Naive B cell (primary cell): ENCODE measurements at regions not wholly inside any gene's neighbourhood (a gene's known extent, or its start where the extent isn't known, plus 50 kb on each side); places are given as distances from the start of the nearest gene placed in this dataset.

ENCODE experiments used
- ATAC-seq, 2 donors: fragments of 150-1000 bp; cut with Tn5 transposase; 2 replicates each; pipeline ENCODE4 v1.10.0; 2021; ENCODE audit warnings: low read depth in 2 of 2, mild to moderate bottlenecking in 2 of 2, moderate library complexity in 2 of 2
- DNase-seq: peaks from one replicate; pipeline ENCODE4 v3.0.0; 2022
- H3K27ac Mint-ChIP-seq, 6 donors: one replicate each; pipeline ENCODE4 v1.8.0; 2020 to 2022; ENCODE audit warnings: mild to moderate bottlenecking in 6 of 6, mixed read lengths in 6 of 6, moderate library complexity in 5 of 6, inconsistent platforms in 2 of 6
- H3K27me3 Mint-ChIP-seq, 3 donors: one replicate each; pipeline ENCODE4 v1.8.0; 2021 to 2022; ENCODE audit warnings: mixed read lengths in 3 of 3, mild to moderate bottlenecking in 1 of 3
- H3K36me3 Mint-ChIP-seq, 2 donors: one replicate each; pipeline ENCODE4 v1.8.0; 2020 to 2022; ENCODE audit warnings: mixed read lengths in 2 of 2, inconsistent platforms in 1 of 2, mild to moderate bottlenecking in 1 of 2
- H3K4me1 Mint-ChIP-seq, 3 donors: one replicate each; pipeline ENCODE4 v1.8.0; 2020 to 2022; ENCODE audit warnings: mixed read lengths in 3 of 3, inconsistent platforms in 1 of 3, mild to moderate bottlenecking in 1 of 3, moderate library complexity in 1 of 3
- H3K4me3 Mint-ChIP-seq, 8 donors: one replicate each; pipeline ENCODE4 v1.8.0; 2020 to 2022; ENCODE audit warnings: mild to moderate bottlenecking in 8 of 8, mixed read lengths in 8 of 8, moderate library complexity in 8 of 8, inconsistent platforms in 2 of 8
- H3K9me3 Mint-ChIP-seq, 7 donors: one replicate each; pipeline ENCODE4 v1.8.0; 2020 to 2022; ENCODE audit warnings: mixed read lengths in 7 of 7, mild to moderate bottlenecking in 5 of 7, inconsistent platforms in 2 of 7, moderate library complexity in 1 of 7

DNA sequence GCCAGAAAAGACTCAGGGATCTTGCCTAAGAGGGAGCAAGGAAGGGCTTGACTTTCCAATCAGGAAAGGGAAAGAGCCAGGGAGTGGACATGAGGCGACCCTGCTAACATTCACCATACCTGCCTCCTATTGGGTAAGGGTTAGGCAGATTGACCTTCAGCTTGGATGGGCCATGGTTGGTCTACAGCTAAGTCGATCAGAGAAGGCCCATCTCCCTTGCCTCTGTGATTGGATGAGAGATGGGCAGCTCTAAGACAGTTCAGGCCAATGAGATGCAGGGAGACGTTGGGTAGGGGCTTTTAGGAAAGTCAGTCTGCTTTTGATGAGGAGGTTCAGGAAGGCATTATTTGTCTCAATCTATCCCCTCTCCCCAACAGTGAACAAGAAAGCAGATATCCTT, 135.0 kb upstream of the STC2 start:
- ATAC-seq (no peak), DNase-seq (no peak)
- no peak overlapping the region for H3K4me3 Mint-ChIP-seq
- peak overlapping the region in 1 of 6 donors; percentile 2 for H3K27ac Mint-ChIP-seq
- H3K4me1 Mint-ChIP-seq, result no peaks in the 10 kb centered on the region
- H3K27me3 Mint-ChIP-seq, result peaks cover 0 to 9% (median 4%) of the 10 kb centered on the region in 3 donors
- H3K36me3 Mint-ChIP-seq, result no peaks in the 10 kb centered on the region
- H3K9me3 Mint-ChIP-seq, result peaks cover 0 to 20% (median 3%) of the 10 kb centered on the region in 7 donors

GRCh38 chr5:173458828-173459609, 130.8 kb upstream of the STC2 start:
- no peak for ATAC-seq
- peaks cover 0 to 8% (median 0%) of the 10 kb centered on the region in 3 donors for H3K27me3 Mint-ChIP-seq

GRCh38 chr5:173457482-173457881, 129.3 kb upstream of the STC2 start:
- Mint-ChIP-seq H3K4me1 (no peaks in the 10 kb centered on the region), H3K9me3 (peaks cover 0 to 5% (median 3%) of the 10 kb centered on the region in 7 donors), H3K27ac (no peak overlapping the region), H3K36me3 (no peaks in the 10 kb centered on the region), H3K4me3 (no peak overlapping the region), H3K27me3 (peaks cover 0 to 8% (median 4%) of the 10 kb centered on the region in 3 donors)
- ATAC-seq (no peak), DNase-seq (no peak)

More at GRCh38 chr5:173458828-173459609, 130.8 kb upstream of the STC2 start:
- no peaks in the 10 kb centered on the region for H3K36me3 Mint-ChIP-seq
- peaks cover 0 to 5% (median 3%) of the 10 kb centered on the region in 7 donors for H3K9me3 Mint-ChIP-seq
- DNase-seq, result no peak
- peak overlapping the region in 1 of 6 donors; percentile 5 for H3K27ac Mint-ChIP-seq
- H3K4me1 Mint-ChIP-seq, result no peaks in the 10 kb centered on the region
- H3K4me3 Mint-ChIP-seq, result no peak overlapping the region

DNA sequence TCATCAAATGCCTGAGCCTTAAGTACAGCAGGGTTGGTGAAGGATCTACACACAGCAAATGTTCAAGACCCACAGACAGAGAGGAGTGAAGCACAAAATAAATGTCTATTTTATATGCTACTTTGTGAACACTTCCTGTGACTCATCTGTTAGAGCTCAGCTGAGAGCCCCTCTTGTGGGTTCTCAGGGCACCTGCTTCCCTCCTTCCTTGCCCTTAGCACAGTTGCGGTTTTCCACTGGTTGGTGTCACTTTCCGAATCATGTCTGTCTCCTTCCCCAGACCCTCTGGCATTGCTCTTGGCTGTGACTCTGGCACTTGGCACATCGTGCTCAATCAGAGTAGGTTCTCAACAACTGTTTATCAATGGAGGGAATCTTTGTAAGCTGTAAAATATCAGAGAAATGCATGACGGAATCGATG, 128.5 kb upstream of the STC2 start:
- ATAC-seq (no peak), DNase-seq (no peak)
- Mint-ChIP-seq H3K4me1 (no peaks in the 10 kb centered on the region), H3K9me3 (peaks cover 0 to 5% (median 3%) of the 10 kb centered on the region in 7 donors), H3K36me3 (no peaks in the 10 kb centered on the region), H3K27ac (no peak overlapping the region), H3K4me3 (no peak overlapping the region), H3K27me3 (peaks cover 0 to 8% (median 4%) of the 10 kb centered on the region in 3 donors)

GRCh38 chr5:173456181-173456580, 128.0 kb upstream of the STC2 start:
- DNase-seq (no peak), ATAC-seq (no peak)
- H3K9me3 Mint-ChIP-seq, result peaks cover 0 to 5% (median 3%) of the 10 kb centered on the region in 7 donors
- no peak overlapping the region for H3K4me3 Mint-ChIP-seq
- H3K4me1 Mint-ChIP-seq, result no peaks in the 10 kb centered on the region
- H3K27ac Mint-ChIP-seq, result no peak overlapping the region
- H3K27me3 Mint-ChIP-seq, result peaks cover 0 to 8% (median 4%) of the 10 kb centered on the region in 3 donors
- H3K36me3 Mint-ChIP-seq, result no peaks in the 10 kb centered on the region

DNA sequence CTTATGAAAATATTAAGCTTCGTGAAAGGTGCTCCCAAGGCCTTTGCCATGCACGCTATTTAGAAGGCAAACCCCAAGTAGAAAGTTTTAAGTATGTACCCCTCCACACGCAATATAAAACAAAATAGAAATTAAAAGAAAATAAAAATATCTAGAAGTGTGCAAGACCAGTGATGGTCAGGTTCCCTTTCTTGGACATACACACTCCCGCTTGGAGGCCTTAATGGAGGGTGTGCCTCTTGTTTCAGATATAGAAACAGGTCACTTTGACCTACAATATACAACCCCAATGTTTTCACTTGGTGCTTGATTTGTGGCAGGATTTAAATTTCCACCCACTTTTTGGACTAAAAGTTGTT, 127.4 kb upstream of the STC2 start:
- H3K4me3 Mint-ChIP-seq, result no peak overlapping the region
- H3K27me3 Mint-ChIP-seq, result peaks cover 0 to 8% (median 4%) of the 10 kb centered on the region in 3 donors
- no peak overlapping the region for H3K27ac Mint-ChIP-seq
- no peaks in the 10 kb centered on the region for H3K4me1 Mint-ChIP-seq
- H3K36me3 Mint-ChIP-seq, result no peaks in the 10 kb centered on the region
- ATAC-seq, result no peak
- H3K9me3 Mint-ChIP-seq, result peaks cover 0 to 5% (median 3%) of the 10 kb centered on the region in 7 donors
- DNase-seq, result no peak

- no peaks in the 10 kb centered on the region for H3K36me3 Mint-ChIP-seq
- H3K4me1 Mint-ChIP-seq, result no peaks in the 10 kb centered on the region
- peaks cover 0 to 5% (median 0%) of the 10 kb centered on the region in 7 donors for H3K9me3 Mint-ChIP-seq
- DNase-seq (no peak), ATAC-seq (no peak)
- H3K27ac Mint-ChIP-seq, result no peak overlapping the region
- peaks cover 0 to 8% (median 4%) of the 10 kb centered on the region in 3 donors for H3K27me3 Mint-ChIP-seq
- H3K4me3 Mint-ChIP-seq, result no peak overlapping the region
Measured at GRCh38 chr5:173454736-173455598, 126.8 kb upstream of the STC2 start.

DNA sequence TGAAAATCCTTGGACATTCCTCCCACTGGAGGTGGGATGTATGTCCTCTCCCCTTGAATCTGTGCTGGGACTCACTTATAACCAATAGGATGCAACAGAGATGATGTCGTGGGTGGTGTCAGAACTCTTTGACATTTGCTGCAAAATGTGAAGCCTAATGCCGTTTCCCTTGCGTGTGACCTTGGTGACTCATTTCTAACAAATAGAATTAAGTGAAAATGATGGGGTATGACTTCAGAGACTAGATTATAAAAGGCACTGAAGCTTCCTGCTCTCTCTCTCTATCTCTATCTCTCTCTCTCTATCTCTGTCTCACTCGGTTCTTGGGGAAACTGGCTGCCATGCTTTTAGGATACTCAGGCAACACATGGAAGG, 126.1 kb upstream of the STC2 start:
- Mint-ChIP-seq H3K36me3 (no peaks in the 10 kb centered on the region), H3K9me3 (peaks cover 0 to 5% (median 0%) of the 10 kb centered on the region in 7 donors), H3K4me3 (no peak overlapping the region), H3K27ac (no peak overlapping the region), H3K4me1 (no peaks in the 10 kb centered on the region), H3K27me3 (peaks cover 0 to 8% (median 4%) of the 10 kb centered on the region in 3 donors)
- ATAC-seq (no peak), DNase-seq (no peak)

DNA sequence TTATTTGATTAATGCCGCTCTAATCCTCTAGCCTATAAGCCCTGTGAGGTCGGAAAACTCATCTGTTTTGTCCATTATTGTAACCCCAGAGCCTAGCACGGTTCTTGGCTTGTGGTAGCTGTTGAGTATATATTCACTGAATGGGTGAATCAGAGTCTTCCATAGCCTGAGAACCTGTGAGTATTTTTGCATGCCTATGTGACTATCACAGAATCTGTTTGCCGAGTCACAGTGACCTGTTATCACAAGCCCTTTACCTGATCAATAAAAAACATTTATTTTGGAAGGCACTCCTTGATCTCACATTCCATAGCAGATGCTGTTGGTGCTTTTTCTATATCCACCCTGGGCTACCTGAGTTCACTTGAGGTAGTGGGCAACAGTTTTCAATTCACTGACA, 125.0 kb upstream of the STC2 start:
- H3K4me3 Mint-ChIP-seq, result no peak overlapping the region
- H3K4me1 Mint-ChIP-seq, result no peaks in the 10 kb centered on the region
- DNase-seq (no peak), ATAC-seq (no peak)
- no peak overlapping the region for H3K27ac Mint-ChIP-seq
- no peaks in the 10 kb centered on the region for H3K36me3 Mint-ChIP-seq
- H3K27me3 Mint-ChIP-seq, result peaks cover 0 to 4% (median 0%) of the 10 kb centered on the region in 3 donors
- H3K9me3 Mint-ChIP-seq, result peaks cover 0 to 4% (median 0%) of the 10 kb centered on the region in 7 donors

DNA sequence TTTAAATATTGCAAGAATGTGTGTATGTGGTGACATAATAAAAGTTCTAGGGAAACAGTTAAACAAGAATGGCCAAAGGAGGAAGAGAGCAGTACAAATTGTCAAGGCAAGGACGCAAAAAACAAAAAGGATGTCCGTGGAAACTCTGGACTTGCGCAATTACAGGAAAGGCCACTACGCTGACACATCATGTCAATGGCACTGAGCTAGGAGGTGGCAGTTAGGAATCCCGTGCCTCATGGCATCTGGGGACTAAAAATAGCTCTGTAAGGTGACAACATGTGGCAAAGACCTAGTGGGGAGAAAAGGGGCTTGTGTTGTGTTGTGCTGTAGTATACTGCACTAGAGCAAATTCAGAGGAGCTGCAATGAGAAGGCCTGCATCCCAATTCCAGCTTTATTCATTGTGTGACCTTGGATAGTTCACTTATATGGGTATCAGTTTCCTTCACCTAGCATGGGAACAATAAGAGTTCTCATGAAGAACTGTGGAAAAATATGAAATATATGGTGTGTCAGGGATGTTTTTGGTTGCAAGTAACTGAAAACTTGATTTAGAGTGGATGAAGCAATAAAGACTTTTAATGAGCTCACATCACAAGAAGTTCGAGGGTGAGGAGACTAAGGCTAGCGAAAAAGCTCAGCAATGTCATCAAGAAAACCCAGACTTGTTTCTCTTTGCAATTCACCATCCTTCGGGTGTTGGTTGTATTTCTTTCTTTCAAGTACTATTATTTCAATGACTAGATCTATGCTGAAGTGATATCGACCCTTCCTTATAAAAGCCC, 124.1 kb upstream of the STC2 start:
- Mint-ChIP-seq H3K27ac (no peak overlapping the region), H3K4me1 (no peaks in the 10 kb centered on the region), H3K27me3 (peaks cover 0 to 4% (median 0%) of the 10 kb centered on the region in 3 donors), H3K36me3 (no peaks in the 10 kb centered on the region), H3K4me3 (no peak overlapping the region), H3K9me3 (peaks cover 0 to 4% (median 0%) of the 10 kb centered on the region in 7 donors)
- no peak for DNase-seq
- no peak for ATAC-seq

GRCh38 chr5:173451651-173452050, 123.4 kb upstream of the STC2 start:
- no peak for DNase-seq
- ATAC-seq, result no peak
- Mint-ChIP-seq H3K36me3 (no peaks in the 10 kb centered on the region), H3K27ac (no peak overlapping the region), H3K4me1 (no peaks in the 10 kb centered on the region), H3K9me3 (peaks cover 0 to 2% (median 0%) of the 10 kb centered on the region in 7 donors), H3K4me3 (no peak overlapping the region), H3K27me3 (peaks cover 0 to 4% (median 0%) of the 10 kb centered on the region in 3 donors)

- DNase-seq (no peak), ATAC-seq (no peak)
- H3K9me3 Mint-ChIP-seq, result peaks cover 0 to 2% (median 0%) of the 10 kb centered on the region in 7 donors
- no peak overlapping the region for H3K4me3 Mint-ChIP-seq
- no peak overlapping the region for H3K27ac Mint-ChIP-seq
- H3K27me3 Mint-ChIP-seq, result peaks cover 0 to 4% (median 0%) of the 10 kb centered on the region in 3 donors
- no peaks in the 10 kb centered on the region for H3K4me1 Mint-ChIP-seq
- no peaks in the 10 kb centered on the region for H3K36me3 Mint-ChIP-seq
Measured at GRCh38 chr5:173451031-173451430, 122.8 kb upstream of the STC2 start.

DNA sequence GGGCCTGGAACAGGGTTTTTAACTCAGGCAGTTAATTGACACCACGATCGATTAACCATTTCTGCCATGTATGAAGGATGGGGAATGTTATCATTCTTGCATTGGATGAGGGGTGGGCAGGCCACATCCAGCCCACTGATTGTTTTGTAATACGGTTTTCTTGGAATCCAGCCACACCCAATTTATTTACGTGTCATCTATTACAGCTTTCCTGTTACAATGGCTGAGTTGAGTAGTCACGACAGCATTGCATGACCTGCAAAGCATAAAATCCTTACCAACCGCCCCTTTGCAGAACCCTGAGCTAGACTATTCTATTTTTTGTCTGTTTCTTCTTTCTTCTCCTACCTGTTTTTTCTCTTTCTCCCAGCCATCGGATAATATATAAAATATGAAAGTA, 122.0 kb upstream of the STC2 start:
- DNase-seq, result no peak
- peaks cover 0 to 4% (median 0%) of the 10 kb centered on the region in 3 donors for H3K27me3 Mint-ChIP-seq
- H3K27ac Mint-ChIP-seq, result peak overlapping the region in 1 of 6 donors; percentile 4
- H3K4me3 Mint-ChIP-seq, result no peak overlapping the region
- ATAC-seq, result no peak
- H3K9me3 Mint-ChIP-seq, result peaks cover 0 to 2% (median 0%) of the 10 kb centered on the region in 7 donors
- H3K36me3 Mint-ChIP-seq, result no peaks in the 10 kb centered on the region
- no peaks in the 10 kb centered on the region for H3K4me1 Mint-ChIP-seq
